Karpas-422 (cell line): ENCODE measurements at regions not wholly inside any gene's neighbourhood (a gene's known extent, or its start where the extent isn't known, plus 50 kb on each side); places are given as distances from the start of the nearest gene placed in this dataset.
A peak's percentile ranks its signal among the peaks of the same experiment; 100 is the strongest.

Source experiments
- DNase-seq: peaks from one replicate; pipeline ENCODE4 v3.0.0-alpha.2; 2015
- H2AFZ ChIP-seq: fragments of 200-600 bp; sonication (generic); 2 replicates; pipeline ENCODE4 v1.6.1; 2014; ENCODE audit warnings: antibody characterized with exemption, low read length, mixed read lengths
- H3K27ac ChIP-seq: fragments of 200-600 bp; sonication (generic); 2 replicates; pipeline ENCODE4 v1.5.1; 2014; ENCODE audit warnings: mild to moderate bottlenecking, low read length, moderate library complexity
- H3K27me3 ChIP-seq: fragments of 200-600 bp; sonication (generic); 2 replicates; pipeline ENCODE4 v1.6.1; 2014; ENCODE audit warnings: low read length, mixed read lengths
- H3K36me3 ChIP-seq: fragments of 200-600 bp; sonication (generic); 2 replicates; pipeline ENCODE4 v1.6.1; 2014; ENCODE audit warnings: low read length, mixed read lengths; ENCODE audit not compliant: insufficient read depth
- H3K4me1 ChIP-seq: fragments of 200-600 bp; sonication (generic); 2 replicates; pipeline ENCODE4 v1.6.1; 2014; ENCODE audit warnings: mild to moderate bottlenecking, low read length, mixed read lengths
- H3K4me2 ChIP-seq: fragments of 200-600 bp; sonication (generic); 2 replicates; pipeline ENCODE4 v1.6.1; 2014; ENCODE audit warnings: low read length, low read depth, mild to moderate bottlenecking; ENCODE audit not compliant: poor library complexity, severe bottlenecking
- H3K4me3 ChIP-seq: fragments of 200-600 bp; sonication (generic); 2 replicates; pipeline ENCODE4 v1.5.1; 2014; ENCODE audit warnings: mild to moderate bottlenecking, antibody characterized with exemption, low read length, mixed read lengths
- H3K79me2 ChIP-seq: fragments of 200-600 bp; sonication (generic); 2 replicates; pipeline ENCODE4 v1.6.1; 2014; ENCODE audit warnings: mild to moderate bottlenecking, low read length, mixed read lengths
- H3K9ac ChIP-seq: fragments of 200-600 bp; sonication (generic); 2 replicates; pipeline ENCODE4 v1.6.0; 2014; ENCODE audit warnings: low read length
- H3K9me2 ChIP-seq: fragments of 200-600 bp; sonication (generic), shearing (Covaris generic); replicated peaks from 2 replicates; pipeline ENCODE4 v1.6.0; 2014; ENCODE audit warnings: mild to moderate bottlenecking, low read length, moderate library complexity; ENCODE audit not compliant: insufficient read depth
- H3K9me3 ChIP-seq: fragments of 300-700, 200-600 bp; sonication (generic); 2 replicates; pipeline ENCODE4 v1.6.1; 2014; ENCODE audit warnings: low read length, mixed read lengths
- H4K20me1 ChIP-seq: fragments of 200-600 bp; sonication (generic); 2 replicates; pipeline ENCODE4 v1.6.1; 2014; ENCODE audit warnings: mild to moderate bottlenecking, antibody characterized with exemption, low read length, low read depth; ENCODE audit not compliant: insufficient read depth

GRCh38 chr11:10641912-10642697 lies 51.5 kb downstream of the IRAG1 start:
- DNase-seq, result no peak
- Histone ChIP-seq H3K4me3 (no peak overlapping the region), H3K4me1 (peaks cover 15% of the 10 kb centered on the region), H3K9ac (no peak overlapping the region; the same call in 1 of the 2 replicates), H4K20me1 (no peaks in the 10 kb centered on the region), H3K27ac (no peak overlapping the region), H3K27me3 (no peaks in the 10 kb centered on the region), H3K9me2 (no peaks in the 10 kb centered on the region), H3K36me3 (no peaks in the 10 kb centered on the region), H3K4me2 (peak overlapping the region; percentile 27), H3K79me2 (no peaks in the 10 kb centered on the region), H2AFZ (no peak overlapping the region), H3K9me3 (no peaks in the 10 kb centered on the region)

DNA sequence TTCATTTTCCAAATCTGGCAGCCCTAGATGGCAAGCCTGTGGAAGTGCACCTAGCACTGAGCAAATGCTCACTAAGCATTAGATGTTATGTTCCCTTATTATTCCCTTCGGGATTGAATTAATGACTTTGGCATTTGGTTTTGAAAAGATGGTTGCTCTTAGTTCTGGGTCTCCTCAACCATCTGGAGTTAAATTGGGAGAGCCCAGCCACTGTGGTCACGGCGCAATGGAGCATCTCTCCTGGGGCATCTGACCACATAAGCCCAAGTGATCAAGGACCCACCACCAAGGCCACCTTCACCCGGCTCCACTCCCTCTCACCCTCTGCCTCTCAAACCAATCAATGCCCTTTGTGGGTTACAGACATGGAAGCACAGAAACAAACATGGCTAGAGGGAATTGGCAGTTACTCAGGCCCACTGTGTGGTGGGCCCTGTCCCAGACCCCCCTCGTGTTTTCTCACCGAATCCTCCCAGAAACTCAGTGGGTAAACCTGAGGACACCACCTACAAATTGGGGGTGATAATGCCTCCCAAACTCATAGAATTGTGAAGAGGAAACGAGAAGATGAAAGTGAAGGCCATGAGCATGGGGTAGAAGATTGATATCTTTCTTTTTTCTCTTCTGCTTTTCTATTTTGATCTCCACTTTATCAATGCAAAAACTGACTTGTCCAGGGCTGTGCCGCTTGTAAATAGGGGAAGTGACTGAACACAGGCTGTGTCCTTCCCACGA lies 52.2 kb downstream of the IRAG1 start:
- H3K79me2 ChIP-seq, result no peaks in the 10 kb centered on the region
- no peak overlapping the region for H3K27ac ChIP-seq
- no peaks in the 10 kb centered on the region for H3K9me2 ChIP-seq
- DNase-seq, result peak; percentile 75
- peak overlapping the region; percentile 39; the same call in 1 of the 2 replicates for H2AFZ ChIP-seq
- H3K4me2 ChIP-seq, result peak overlapping the region; percentile 27
- no peaks in the 10 kb centered on the region for H3K9me3 ChIP-seq
- no peak overlapping the region for H3K4me3 ChIP-seq
- peaks cover 15% of the 10 kb centered on the region for H3K4me1 ChIP-seq
- H3K27me3 ChIP-seq, result no peaks in the 10 kb centered on the region
- H4K20me1 ChIP-seq, result no peaks in the 10 kb centered on the region
- no peaks in the 10 kb centered on the region for H3K36me3 ChIP-seq
- no peak overlapping the region for H3K9ac ChIP-seq

DNA sequence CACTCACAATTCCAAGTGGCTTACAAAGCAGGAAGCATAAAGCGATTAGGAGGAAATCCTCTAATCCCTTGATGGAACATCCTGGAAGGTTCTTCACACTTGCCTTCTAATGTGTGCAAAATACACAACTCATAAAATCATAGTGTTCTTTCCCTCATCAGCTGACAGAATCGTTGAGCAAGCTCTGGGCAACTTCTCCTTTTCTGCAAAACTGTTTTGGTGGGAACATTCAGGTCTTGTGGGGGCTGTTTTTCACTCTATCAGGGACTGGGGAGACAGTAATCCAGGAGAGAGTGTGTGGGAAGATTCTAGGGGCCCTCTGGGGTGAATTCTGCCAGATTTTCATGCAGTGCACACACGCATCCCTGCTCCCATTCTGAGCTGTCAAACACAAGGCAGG lies 53.2 kb downstream of the IRAG1 start:
- no peak overlapping the region for H3K27ac ChIP-seq
- H3K4me2 ChIP-seq, result no peak overlapping the region
- H3K79me2 ChIP-seq, result no peaks in the 10 kb centered on the region
- H3K9ac ChIP-seq, result no peak overlapping the region
- H3K4me3 ChIP-seq, result no peak overlapping the region
- H3K36me3 ChIP-seq, result no peaks in the 10 kb centered on the region
- H3K9me3 ChIP-seq, result no peaks in the 10 kb centered on the region
- H4K20me1 ChIP-seq, result no peaks in the 10 kb centered on the region
- H2AFZ ChIP-seq, result no peak overlapping the region
- DNase-seq, result no peak
- H3K9me2 ChIP-seq, result no peaks in the 10 kb centered on the region
- H3K27me3 ChIP-seq, result no peaks in the 10 kb centered on the region
- H3K4me1 ChIP-seq, result peaks cover 15% of the 10 kb centered on the region

GRCh38 chr11:10639350-10639749 lies 54.2 kb downstream of the IRAG1 start:
- H3K27me3 ChIP-seq, result no peaks in the 10 kb centered on the region
- H3K9me3 ChIP-seq, result no peaks in the 10 kb centered on the region
- no peaks in the 10 kb centered on the region for H3K36me3 ChIP-seq
- H3K4me2 ChIP-seq, result no peak overlapping the region
- peaks cover 15% of the 10 kb centered on the region for H3K4me1 ChIP-seq
- no peak for DNase-seq
- no peaks in the 10 kb centered on the region for H3K79me2 ChIP-seq
- H3K4me3 ChIP-seq, result no peak overlapping the region
- H3K9me2 ChIP-seq, result no peaks in the 10 kb centered on the region
- H2AFZ ChIP-seq, result no peak overlapping the region
- no peak overlapping the region for H3K9ac ChIP-seq
- H4K20me1 ChIP-seq, result no peaks in the 10 kb centered on the region
- no peak overlapping the region for H3K27ac ChIP-seq

DNA sequence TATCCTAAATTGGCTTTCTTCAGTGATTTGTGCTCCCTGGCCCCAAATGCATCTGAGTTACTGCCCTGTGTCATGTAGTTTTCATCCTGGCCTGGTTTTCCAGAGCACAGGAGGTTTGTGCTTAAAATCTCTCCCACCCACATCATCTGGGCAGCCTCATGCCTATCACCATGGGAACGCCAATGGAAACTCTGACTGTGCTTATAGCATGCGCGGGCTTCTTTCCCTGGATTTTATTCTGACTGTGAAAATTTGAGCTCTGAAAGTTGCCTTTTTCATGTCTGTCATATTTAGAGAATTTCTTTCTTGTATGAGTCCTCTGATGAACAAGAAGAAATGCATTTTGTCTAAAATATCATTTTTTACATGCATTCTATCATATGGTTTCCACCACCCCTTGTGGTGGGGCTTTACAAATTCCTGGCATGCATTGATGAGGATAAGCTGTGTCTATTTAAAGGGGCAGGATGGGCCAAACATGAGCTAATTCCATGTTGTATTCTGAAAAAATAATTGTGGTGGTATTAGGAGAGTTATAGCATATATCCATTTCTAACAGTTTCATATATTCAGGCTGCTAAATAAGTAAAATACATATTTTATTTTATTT lies 55.1 kb downstream of the IRAG1 start:
- Histone ChIP-seq H4K20me1 (no peaks in the 10 kb centered on the region), H3K36me3 (no peaks in the 10 kb centered on the region), H3K9me2 (no peaks in the 10 kb centered on the region), H3K4me2 (no peak overlapping the region), H3K9me3 (no peaks in the 10 kb centered on the region), H3K4me3 (no peak overlapping the region), H3K79me2 (no peaks in the 10 kb centered on the region), H3K27me3 (no peaks in the 10 kb centered on the region), H3K27ac (no peak overlapping the region), H2AFZ (no peak overlapping the region), H3K4me1 (peaks cover 15% of the 10 kb centered on the region), H3K9ac (no peak overlapping the region)
- no peak for DNase-seq

- H2AFZ ChIP-seq, result no peak overlapping the region
- no peaks in the 10 kb centered on the region for H3K9me2 ChIP-seq
- no peak overlapping the region for H3K27ac ChIP-seq
- no peaks in the 10 kb centered on the region for H3K27me3 ChIP-seq
- peaks cover 15% of the 10 kb centered on the region for H3K4me1 ChIP-seq
- no peak overlapping the region for H3K4me2 ChIP-seq
- H4K20me1 ChIP-seq, result no peaks in the 10 kb centered on the region
- no peak overlapping the region for H3K9ac ChIP-seq
- no peaks in the 10 kb centered on the region for H3K79me2 ChIP-seq
- H3K4me3 ChIP-seq, result no peak overlapping the region
- no peaks in the 10 kb centered on the region for H3K9me3 ChIP-seq
- no peaks in the 10 kb centered on the region for H3K36me3 ChIP-seq
- DNase-seq, result no peak
Measured at GRCh38 chr11:10637731-10638151, 55.8 kb downstream of the IRAG1 start.

DNA sequence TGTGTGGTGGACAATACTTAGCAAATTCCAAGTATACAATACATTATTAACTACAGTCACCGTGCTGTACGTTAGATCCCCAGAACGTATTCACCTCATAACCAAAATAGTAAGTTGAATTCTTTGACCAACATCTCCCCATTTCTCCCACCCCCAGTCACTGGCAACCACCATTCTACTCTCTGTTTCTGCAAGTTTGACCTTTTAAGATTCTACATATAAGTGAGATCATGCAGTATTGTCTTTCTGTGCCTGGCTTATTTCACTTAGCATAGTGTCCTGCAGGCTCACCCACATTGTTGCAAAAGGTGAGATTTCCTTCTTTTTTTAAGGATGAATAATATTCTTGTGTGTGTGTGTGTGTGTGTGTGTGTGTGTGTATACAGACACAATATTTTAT lies 59.1 kb downstream of the IRAG1 start:
- H3K79me2 ChIP-seq, result no peaks in the 10 kb centered on the region
- no peak for DNase-seq
- H3K36me3 ChIP-seq, result no peaks in the 10 kb centered on the region

DNA sequence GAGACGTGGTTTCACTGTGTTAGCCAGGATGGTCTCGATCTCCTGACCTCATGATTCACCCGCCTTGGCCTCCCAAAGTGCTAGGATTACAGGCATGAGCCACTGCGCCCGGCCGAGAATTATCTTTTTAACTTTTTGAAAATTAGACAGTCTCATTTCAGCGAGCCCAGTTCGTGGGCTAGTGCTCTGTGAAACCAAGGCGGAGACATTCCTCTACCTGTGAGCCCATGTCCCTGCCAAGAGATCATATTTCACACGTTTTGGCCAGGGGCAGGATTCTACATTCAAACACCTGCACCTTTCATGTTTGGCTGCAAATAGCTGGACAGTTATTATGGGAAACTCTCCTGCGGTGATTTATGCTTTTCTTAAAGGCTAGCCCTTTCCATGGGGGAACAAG lies 60.3 kb downstream of the IRAG1 start:
- Histone ChIP-seq H3K9me2 (no peaks in the 10 kb centered on the region), H3K27ac (no peak overlapping the region), H3K4me3 (no peak overlapping the region), H3K4me2 (no peak overlapping the region), H3K9me3 (no peaks in the 10 kb centered on the region), H3K27me3 (no peaks in the 10 kb centered on the region), H3K79me2 (no peaks in the 10 kb centered on the region), H3K9ac (no peak overlapping the region), H2AFZ (no peak overlapping the region), H4K20me1 (no peaks in the 10 kb centered on the region), H3K4me1 (no peaks in the 10 kb centered on the region), H3K36me3 (no peaks in the 10 kb centered on the region)
- DNase-seq, result no peak

More for the DNA sequence above, 59.1 kb downstream of the IRAG1 start:
- no peak overlapping the region for H3K4me2 ChIP-seq
- H3K27ac ChIP-seq, result no peak overlapping the region
- no peaks in the 10 kb centered on the region for H3K9me3 ChIP-seq
- H3K27me3 ChIP-seq, result no peaks in the 10 kb centered on the region
- H3K4me1 ChIP-seq, result no peaks in the 10 kb centered on the region
- H4K20me1 ChIP-seq, result no peaks in the 10 kb centered on the region
- no peak overlapping the region for H3K4me3 ChIP-seq
- no peak overlapping the region for H3K9ac ChIP-seq
- no peaks in the 10 kb centered on the region for H3K9me2 ChIP-seq
- no peak overlapping the region for H2AFZ ChIP-seq
